ENCODE measurements at regions not wholly inside any gene's neighbourhood (a gene's known extent, or its start where the extent isn't known, plus 50 kb on each side); places are given as distances from the start of the nearest gene placed in this dataset.

DNA sequence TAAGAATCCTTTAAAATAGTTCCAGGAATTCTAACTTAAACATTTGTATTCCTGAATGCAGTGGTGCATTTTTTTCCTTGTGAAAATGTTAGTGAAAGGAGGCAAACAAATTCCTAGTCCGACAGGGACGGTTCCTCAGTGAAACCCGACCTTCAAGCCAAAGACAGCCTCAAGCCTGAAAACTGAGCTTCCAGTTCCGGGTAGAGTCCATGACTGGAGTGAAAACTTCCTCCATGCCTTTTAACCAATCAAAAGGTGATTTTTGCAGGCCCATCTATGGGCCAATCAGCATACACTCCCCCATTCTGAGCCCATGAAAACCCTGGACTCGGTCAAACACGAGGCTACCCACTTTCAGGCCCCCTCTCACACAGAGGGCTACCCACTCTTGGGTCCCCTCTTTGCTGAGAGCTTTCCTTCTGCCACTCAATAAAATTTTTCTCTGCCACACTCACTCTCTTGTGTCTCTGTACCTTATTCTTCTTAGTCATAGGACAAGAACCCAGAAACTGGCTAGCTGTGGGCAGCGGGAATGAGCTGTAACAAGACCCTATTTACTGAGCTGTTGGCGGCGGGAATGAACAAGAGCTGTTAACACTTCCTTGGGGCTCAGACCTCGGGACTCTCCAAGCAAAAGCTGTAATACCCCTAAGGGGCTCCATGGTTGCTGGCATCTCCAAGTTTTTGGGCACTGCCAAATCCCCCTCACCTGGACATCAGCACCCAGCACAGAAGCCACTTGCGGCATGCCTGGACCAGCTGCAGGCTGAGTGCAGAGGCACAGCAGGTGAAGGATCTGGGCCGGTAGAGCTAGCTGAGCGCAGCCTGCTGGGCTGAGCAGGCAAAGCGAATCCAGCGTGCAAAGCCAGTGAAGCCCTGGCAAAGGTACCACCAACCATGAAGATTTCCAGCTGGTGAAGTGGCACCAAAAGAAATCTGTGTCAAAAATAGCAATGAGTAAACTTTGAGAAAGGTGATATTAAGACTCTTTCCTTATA lies 598.8 kb downstream of the MCTP2 start:
- Histone ChIP-seq H3K4me2 (ENCODE audit: low read length) (no peak overlapping the region), H3K27ac (ENCODE audit: low read depth, low read length, poor library complexity, severe bottlenecking) (no peak overlapping the region), H3K9ac (ENCODE audit: low read length) (no peak overlapping the region), H3K36me3 (ENCODE audit: insufficient read depth, low read length) (no peaks in the 10 kb centered on the region), H3K4me1 (ENCODE audit: insufficient read depth, low read length, severe bottlenecking) (no peaks in the 10 kb centered on the region), H3K79me2 (ENCODE audit: insufficient read depth, low read length) (no peaks in the 10 kb centered on the region), H3K27me3 (ENCODE audit: insufficient read depth, low read length) (no peaks in the 10 kb centered on the region), H3K9me3 (ENCODE audit: low read length) (no peaks in the 10 kb centered on the region), H3K9me2 (ENCODE audit: low read depth, low read length) (no peaks in the 10 kb centered on the region), H3F3A (ENCODE audit: insufficient read depth, low read length) (no peaks in the 10 kb centered on the region), H3K4me3 (ENCODE audit: low read depth, low read length, poor library complexity, severe bottlenecking) (no peak overlapping the region), H2AFZ (ENCODE audit: low read length) (no peak overlapping the region), H4K20me1 (ENCODE audit: insufficient read depth, low read length) (no peaks in the 10 kb centered on the region)
- no peak for TF ChIP-seq EZH2 (IDR thresholded peaks at IDR 0.05; ENCODE audit: borderline replicate concordance, low read length)
- TF ChIP-seq, protein P1, sequence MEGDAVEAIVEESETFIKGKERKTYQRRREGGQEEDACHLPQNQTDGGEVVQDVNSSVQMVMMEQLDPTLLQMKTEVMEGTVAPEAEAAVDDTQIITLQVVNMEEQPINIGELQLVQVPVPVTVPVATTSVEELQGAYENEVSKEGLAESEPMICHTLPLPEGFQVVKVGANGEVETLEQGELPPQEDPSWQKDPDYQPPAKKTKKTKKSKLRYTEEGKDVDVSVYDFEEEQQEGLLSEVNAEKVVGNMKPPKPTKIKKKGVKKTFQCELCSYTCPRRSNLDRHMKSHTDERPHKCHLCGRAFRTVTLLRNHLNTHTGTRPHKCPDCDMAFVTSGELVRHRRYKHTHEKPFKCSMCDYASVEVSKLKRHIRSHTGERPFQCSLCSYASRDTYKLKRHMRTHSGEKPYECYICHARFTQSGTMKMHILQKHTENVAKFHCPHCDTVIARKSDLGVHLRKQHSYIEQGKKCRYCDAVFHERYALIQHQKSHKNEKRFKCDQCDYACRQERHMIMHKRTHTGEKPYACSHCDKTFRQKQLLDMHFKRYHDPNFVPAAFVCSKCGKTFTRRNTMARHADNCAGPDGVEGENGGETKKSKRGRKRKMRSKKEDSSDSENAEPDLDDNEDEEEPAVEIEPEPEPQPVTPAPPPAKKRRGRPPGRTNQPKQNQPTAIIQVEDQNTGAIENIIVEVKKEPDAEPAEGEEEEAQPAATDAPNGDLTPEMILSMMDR (IDR thresholded peaks at IDR 0.05; ENCODE audit: low read length): no peak

DNA sequence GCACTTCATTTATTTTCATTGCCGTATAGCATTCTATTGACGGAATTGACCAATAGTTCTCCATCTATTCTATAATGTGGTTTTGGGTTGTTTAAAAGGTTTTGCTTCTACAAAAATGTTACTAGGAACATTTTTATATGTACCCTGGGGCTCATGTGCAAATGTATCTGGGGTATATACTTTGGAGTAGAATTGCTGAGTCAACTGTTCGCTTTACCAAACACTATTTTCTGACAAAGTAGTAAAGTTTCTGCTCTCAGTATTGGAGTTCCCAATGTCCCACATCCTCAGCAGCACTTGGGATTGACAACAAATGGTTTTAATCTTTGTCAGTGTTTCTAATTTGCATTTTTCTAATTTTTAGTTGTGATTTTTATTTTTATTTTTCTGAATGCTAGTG lies 602.6 kb downstream of the MCTP2 start:
- Histone ChIP-seq H3F3A (ENCODE audit: insufficient read depth, low read length) (no peaks in the 10 kb centered on the region), H3K9me2 (ENCODE audit: low read depth, low read length) (no peaks in the 10 kb centered on the region), H3K4me2 (ENCODE audit: low read length) (no peak overlapping the region), H3K27me3 (ENCODE audit: insufficient read depth, low read length) (no peaks in the 10 kb centered on the region), H3K4me1 (ENCODE audit: insufficient read depth, low read length, severe bottlenecking) (no peaks in the 10 kb centered on the region), H3K9me3 (ENCODE audit: low read length) (no peaks in the 10 kb centered on the region), H3K36me3 (ENCODE audit: insufficient read depth, low read length) (no peaks in the 10 kb centered on the region), H3K4me3 (ENCODE audit: low read depth, low read length, poor library complexity, severe bottlenecking) (no peak overlapping the region), H3K27ac (ENCODE audit: low read depth, low read length, poor library complexity, severe bottlenecking) (no peak overlapping the region), H2AFZ (ENCODE audit: low read length) (no peak overlapping the region), H3K79me2 (ENCODE audit: insufficient read depth, low read length) (no peaks in the 10 kb centered on the region), H3K9ac (ENCODE audit: low read length) (no peak overlapping the region), H4K20me1 (ENCODE audit: insufficient read depth, low read length) (no peaks in the 10 kb centered on the region)
- TF ChIP-seq, protein P1 (IDR thresholded peaks at IDR 0.05; ENCODE audit: low read length): no peak
- TF ChIP-seq EZH2 (IDR thresholded peaks at IDR 0.05; ENCODE audit: borderline replicate concordance, low read length): no peak

DNA sequence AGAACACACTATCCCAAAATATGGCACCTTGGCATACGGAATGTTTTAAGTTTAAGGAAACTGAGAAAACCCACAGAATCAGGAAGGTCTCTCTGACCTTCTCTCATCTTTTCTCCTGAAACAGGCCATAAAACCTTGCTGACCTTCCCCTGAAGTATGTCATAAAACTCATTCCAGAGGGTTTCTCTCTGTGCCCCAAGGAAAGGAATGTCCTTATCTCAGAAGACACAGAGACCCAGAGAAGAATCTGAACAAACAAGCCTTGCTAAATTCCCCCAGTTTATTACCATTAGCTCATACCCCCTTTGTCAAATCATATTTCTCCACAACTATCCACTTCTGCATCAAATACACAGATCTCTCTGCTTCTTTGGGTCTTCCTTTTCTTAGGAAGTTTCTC lies 603.1 kb downstream of the MCTP2 start:
- Histone ChIP-seq H3K9ac (ENCODE audit: low read length) (no peak overlapping the region), H3F3A (ENCODE audit: insufficient read depth, low read length) (no peaks in the 10 kb centered on the region), H3K36me3 (ENCODE audit: insufficient read depth, low read length) (no peaks in the 10 kb centered on the region), H3K79me2 (ENCODE audit: insufficient read depth, low read length) (no peaks in the 10 kb centered on the region), H3K9me2 (ENCODE audit: low read depth, low read length) (no peaks in the 10 kb centered on the region), H3K27ac (ENCODE audit: low read depth, low read length, poor library complexity, severe bottlenecking) (no peak overlapping the region), H3K9me3 (ENCODE audit: low read length) (no peaks in the 10 kb centered on the region), H3K27me3 (ENCODE audit: insufficient read depth, low read length) (no peaks in the 10 kb centered on the region), H3K4me3 (ENCODE audit: low read depth, low read length, poor library complexity, severe bottlenecking) (no peak overlapping the region), H3K4me1 (ENCODE audit: insufficient read depth, low read length, severe bottlenecking) (no peaks in the 10 kb centered on the region), H2AFZ (ENCODE audit: low read length) (no peak overlapping the region), H4K20me1 (ENCODE audit: insufficient read depth, low read length) (no peaks in the 10 kb centered on the region), H3K4me2 (ENCODE audit: low read length) (no peak overlapping the region)
- TF ChIP-seq, protein P1 (IDR thresholded peaks at IDR 0.05; ENCODE audit: low read length): no peak
